ENCODE measurements at regions not wholly inside any gene's neighbourhood (a gene's known extent, or its start where the extent isn't known, plus 50 kb on each side); places are given as distances from the start of the nearest gene placed in this dataset.

DNA sequence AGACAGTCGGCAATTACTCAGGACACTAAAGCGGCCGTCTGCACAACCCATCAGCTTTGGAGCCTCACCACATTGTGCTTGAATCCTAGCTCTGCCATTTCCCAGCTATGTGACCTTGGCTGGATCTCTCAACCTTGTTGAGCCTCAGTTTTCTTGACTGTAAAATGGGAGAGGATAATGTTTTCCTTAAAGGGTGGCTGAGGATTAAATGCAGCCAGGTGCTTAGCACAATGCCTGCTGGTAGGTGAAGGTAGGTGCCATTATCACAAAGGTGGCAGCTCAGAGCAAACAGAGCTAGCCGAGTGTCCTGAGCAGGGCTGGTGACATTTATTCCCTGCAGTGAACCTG lies 508.5 kb upstream of the ZMIZ1 start:
- Histone ChIP-seq H3K9ac (ENCODE audit: low read length) (no peak overlapping the region), H3K4me3 (ENCODE audit: low read length) (no peak overlapping the region), H3K79me2 (ENCODE audit: control insufficient read depth, insufficient read depth, low read length) (no peaks in the 10 kb centered on the region), H4K8ac (ENCODE audit: low read depth, low read length) (no peak overlapping the region), H3K4me2 (ENCODE audit: low read length) (no peak overlapping the region), H3K4me1 (ENCODE audit: control insufficient read depth, low read depth, low read length) (no peaks in the 10 kb centered on the region), H3K36me3 (ENCODE audit: control insufficient read depth, insufficient read depth, low read length) (no peaks in the 10 kb centered on the region), H2AK5ac (ENCODE audit: low read length) (no peak overlapping the region), H2BK15ac (replicated peaks; ENCODE audit: low read depth) (no peak overlapping the region), H3K56ac (ENCODE audit: low read length) (no peak overlapping the region), H3K23ac (ENCODE audit: low read length) (no peak overlapping the region), H3K27ac (ENCODE audit: low read depth, low read length) (no peak overlapping the region), H4K5ac (ENCODE audit: low read length) (no peak overlapping the region), H3K79me1 (ENCODE audit: low read length) (no peaks in the 10 kb centered on the region), H2BK120ac (ENCODE audit: low read depth, low read length) (no peak overlapping the region), H2BK5ac (ENCODE audit: low read length) (no peak overlapping the region), H3K4ac (ENCODE audit: low read depth, low read length) (no peak overlapping the region), H3K27me3 (ENCODE audit: insufficient read depth, low read length, poor library complexity) (no peaks in the 10 kb centered on the region), H3K18ac (ENCODE audit: low read length) (no peak overlapping the region)
- DNase-seq, result no peak
- no CpG with 5 or more reads among the region's 4 CpGs for WGBS (ENCODE audit: extremely low coverage, insufficient coverage, low lambda C conversion rate)

DNA sequence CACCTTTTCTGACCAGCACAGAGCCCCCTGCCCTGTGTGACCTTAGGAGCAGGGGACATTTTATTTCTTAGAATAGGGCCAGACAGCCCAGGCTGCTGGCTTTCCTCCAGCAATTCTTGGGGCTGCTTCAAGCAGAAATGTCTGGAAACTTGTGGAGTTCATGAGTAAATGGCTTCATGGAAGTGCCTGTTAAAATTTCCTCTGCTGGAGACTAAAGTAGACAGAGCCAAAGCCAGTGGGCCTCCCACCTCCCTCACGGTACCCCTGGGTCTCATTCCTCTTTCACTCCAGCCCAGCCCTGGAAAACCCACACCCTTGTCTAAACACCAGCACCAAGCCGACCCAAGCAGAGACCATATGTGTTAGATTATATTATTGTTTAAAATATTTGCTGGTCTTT lies 505.5 kb upstream of the ZMIZ1 start:
- no peak overlapping the region for H4K5ac ChIP-seq (ENCODE audit: low read length)
- H3K9ac ChIP-seq (ENCODE audit: low read length), result no peak overlapping the region
- no peaks in the 10 kb centered on the region for H3K4me1 ChIP-seq (ENCODE audit: control insufficient read depth, low read depth, low read length)
- H3K27me3 ChIP-seq (ENCODE audit: insufficient read depth, low read length, poor library complexity), result no peaks in the 10 kb centered on the region
- H4K8ac ChIP-seq (ENCODE audit: low read depth, low read length), result no peak overlapping the region
- H3K4me2 ChIP-seq (ENCODE audit: low read length), result no peak overlapping the region
- no peaks in the 10 kb centered on the region for H3K79me2 ChIP-seq (ENCODE audit: control insufficient read depth, insufficient read depth, low read length)
- no peak overlapping the region for H2BK15ac ChIP-seq (replicated peaks; ENCODE audit: low read depth)
- no peak overlapping the region for H3K4me3 ChIP-seq (ENCODE audit: low read length)
- H3K23ac ChIP-seq (ENCODE audit: low read length), result no peak overlapping the region
- no peak overlapping the region for H3K27ac ChIP-seq (ENCODE audit: low read depth, low read length)
- H3K18ac ChIP-seq (ENCODE audit: low read length), result no peak overlapping the region
- H3K79me1 ChIP-seq (ENCODE audit: low read length), result no peaks in the 10 kb centered on the region
- no peak overlapping the region for H2AK5ac ChIP-seq (ENCODE audit: low read length)
- no peak overlapping the region for H3K56ac ChIP-seq (ENCODE audit: low read length)
- WGBS (ENCODE audit: extremely low coverage, insufficient coverage, low lambda C conversion rate), result no CpG with 5 or more reads among the region's 2 CpGs
- H3K4ac ChIP-seq (ENCODE audit: low read depth, low read length), result no peak overlapping the region
- no peak for DNase-seq
- H2BK120ac ChIP-seq (ENCODE audit: low read depth, low read length), result no peak overlapping the region
- H3K36me3 ChIP-seq (ENCODE audit: control insufficient read depth, insufficient read depth, low read length), result no peaks in the 10 kb centered on the region
- H2BK5ac ChIP-seq (ENCODE audit: low read length), result no peak overlapping the region

GRCh38 chr10:78565841-78566240 lies 502.9 kb upstream of the ZMIZ1 start:
- H3K4me2 ChIP-seq (ENCODE audit: low read length), result no peak overlapping the region
- H3K23ac ChIP-seq (ENCODE audit: low read length), result no peak overlapping the region
- no peak overlapping the region for H3K4me3 ChIP-seq (ENCODE audit: low read length)
- no peaks in the 10 kb centered on the region for H3K27me3 ChIP-seq (ENCODE audit: insufficient read depth, low read length, poor library complexity)
- H2BK120ac ChIP-seq (ENCODE audit: low read depth, low read length), result no peak overlapping the region
- H3K79me2 ChIP-seq (ENCODE audit: control insufficient read depth, insufficient read depth, low read length), result no peaks in the 10 kb centered on the region
- DNase-seq, result no peak
- H3K79me1 ChIP-seq (ENCODE audit: low read length), result no peaks in the 10 kb centered on the region
- no peak overlapping the region for H3K9ac ChIP-seq (ENCODE audit: low read length)
- H2BK15ac ChIP-seq (replicated peaks; ENCODE audit: low read depth), result no peak overlapping the region
- no peak overlapping the region for H2AK5ac ChIP-seq (ENCODE audit: low read length)
- WGBS (ENCODE audit: extremely low coverage, insufficient coverage, low lambda C conversion rate), result no CpG with 5 or more reads among the region's 4 CpGs
- H3K4me1 ChIP-seq (ENCODE audit: control insufficient read depth, low read depth, low read length), result no peaks in the 10 kb centered on the region
- no peak overlapping the region for H3K4ac ChIP-seq (ENCODE audit: low read depth, low read length)
- no peak overlapping the region for H3K18ac ChIP-seq (ENCODE audit: low read length)
- H4K5ac ChIP-seq (ENCODE audit: low read length), result no peak overlapping the region
- no peak overlapping the region for H2BK5ac ChIP-seq (ENCODE audit: low read length)
- no peaks in the 10 kb centered on the region for H3K36me3 ChIP-seq (ENCODE audit: control insufficient read depth, insufficient read depth, low read length)
- no peak overlapping the region for H4K8ac ChIP-seq (ENCODE audit: low read depth, low read length)
- no peak overlapping the region for H3K27ac ChIP-seq (ENCODE audit: low read depth, low read length)
- H3K56ac ChIP-seq (ENCODE audit: low read length), result no peak overlapping the region

- Histone ChIP-seq H3K4me2 (ENCODE audit: low read length) (no peak overlapping the region), H3K18ac (ENCODE audit: low read length) (no peak overlapping the region), H3K4me1 (ENCODE audit: control insufficient read depth, low read depth, low read length) (no peaks in the 10 kb centered on the region)
Measured at GRCh38 chr10:78566284-78567111, 502.3 kb upstream of the ZMIZ1 start.

GRCh38 chr10:78567680-78568455 lies 500.9 kb upstream of the ZMIZ1 start:
- no peaks in the 10 kb centered on the region for H3K36me3 ChIP-seq (ENCODE audit: control insufficient read depth, insufficient read depth, low read length)

More at GRCh38 chr10:78566284-78567111, 502.3 kb upstream of the ZMIZ1 start:
- H3K56ac ChIP-seq (ENCODE audit: low read length), result no peak overlapping the region
- no peak for DNase-seq
- no CpG with 5 or more reads among the region's 8 CpGs for WGBS (ENCODE audit: extremely low coverage, insufficient coverage, low lambda C conversion rate)
- H4K5ac ChIP-seq (ENCODE audit: low read length), result no peak overlapping the region
- no peak overlapping the region for H3K9ac ChIP-seq (ENCODE audit: low read length)
- H3K27ac ChIP-seq (ENCODE audit: low read depth, low read length), result no peak overlapping the region
- no peak overlapping the region for H3K4me3 ChIP-seq (ENCODE audit: low read length)
- no peaks in the 10 kb centered on the region for H3K27me3 ChIP-seq (ENCODE audit: insufficient read depth, low read length, poor library complexity)
- H2BK15ac ChIP-seq (replicated peaks; ENCODE audit: low read depth), result no peak overlapping the region
- no peaks in the 10 kb centered on the region for H3K79me2 ChIP-seq (ENCODE audit: control insufficient read depth, insufficient read depth, low read length)
- H3K79me1 ChIP-seq (ENCODE audit: low read length), result no peaks in the 10 kb centered on the region
- no peak overlapping the region for H3K23ac ChIP-seq (ENCODE audit: low read length)
- H4K8ac ChIP-seq (ENCODE audit: low read depth, low read length), result no peak overlapping the region
- no peak overlapping the region for H3K4ac ChIP-seq (ENCODE audit: low read depth, low read length)
- H2BK5ac ChIP-seq (ENCODE audit: low read length), result no peak overlapping the region
- H3K36me3 ChIP-seq (ENCODE audit: control insufficient read depth, insufficient read depth, low read length), result no peaks in the 10 kb centered on the region
- no peak overlapping the region for H2BK120ac ChIP-seq (ENCODE audit: low read depth, low read length)
- H2AK5ac ChIP-seq (ENCODE audit: low read length), result no peak overlapping the region

More at GRCh38 chr10:78567680-78568455, 500.9 kb upstream of the ZMIZ1 start:
- H3K56ac ChIP-seq (ENCODE audit: low read length), result no peak overlapping the region
- no peak overlapping the region for H3K4ac ChIP-seq (ENCODE audit: low read depth, low read length)
- no peaks in the 10 kb centered on the region for H3K4me1 ChIP-seq (ENCODE audit: control insufficient read depth, low read depth, low read length)
- no peak for DNase-seq
- no peak overlapping the region for H2BK15ac ChIP-seq (replicated peaks; ENCODE audit: low read depth)
- H4K8ac ChIP-seq (ENCODE audit: low read depth, low read length), result no peak overlapping the region
- H2AK5ac ChIP-seq (ENCODE audit: low read length), result no peak overlapping the region
- H3K79me2 ChIP-seq (ENCODE audit: control insufficient read depth, insufficient read depth, low read length), result no peaks in the 10 kb centered on the region
- no CpG with 5 or more reads among the region's 10 CpGs for WGBS (ENCODE audit: extremely low coverage, insufficient coverage, low lambda C conversion rate)
- H3K27ac ChIP-seq (ENCODE audit: low read depth, low read length), result no peak overlapping the region
- H3K9ac ChIP-seq (ENCODE audit: low read length), result no peak overlapping the region
- no peak overlapping the region for H2BK120ac ChIP-seq (ENCODE audit: low read depth, low read length)
- no peaks in the 10 kb centered on the region for H3K79me1 ChIP-seq (ENCODE audit: low read length)
- no peaks in the 10 kb centered on the region for H3K27me3 ChIP-seq (ENCODE audit: insufficient read depth, low read length, poor library complexity)
- no peak overlapping the region for H3K23ac ChIP-seq (ENCODE audit: low read length)
- no peak overlapping the region for H2BK5ac ChIP-seq (ENCODE audit: low read length)
- H3K4me2 ChIP-seq (ENCODE audit: low read length), result no peak overlapping the region
- H3K4me3 ChIP-seq (ENCODE audit: low read length), result no peak overlapping the region
- no peak overlapping the region for H3K18ac ChIP-seq (ENCODE audit: low read length)
- no peak overlapping the region for H4K5ac ChIP-seq (ENCODE audit: low read length)

All from mesendoderm (in vitro differentiated cells).